Vagina (tissue), 2 donors: ENCODE measurements at regions not wholly inside any gene's neighbourhood (a gene's known extent, or its start where the extent isn't known, plus 50 kb on each side); places are given as distances from the start of the nearest gene placed in this dataset.

Experiments used
- DNase-seq, 2 donors: peaks; one replicate each; pipeline ENCODE4 v3.0.0-alpha.2; 2017; ENCODE audit errors: extremely low spot score in 2 of 2
- H3K27ac ChIP-seq: fragments of 200-600 bp; sonication (generic); one replicate; pipeline ENCODE4 v1.5.1; 2019
- H3K27me3 ChIP-seq: fragments of 200-600 bp; sonication (generic); one replicate; pipeline ENCODE4 v1.5.1; 2019
- H3K36me3 ChIP-seq, 2 donors: fragments of 200-600 bp; sonication (generic); one replicate each; pipeline ENCODE4 v1.5.1; 2017 to 2019
- H3K4me1 ChIP-seq: fragments of 200-600 bp; sonication (generic); one replicate; pipeline ENCODE4 v1.5.1; 2019
- H3K4me3 ChIP-seq, 2 donors: fragments of 200-600 bp; sonication (generic); 1 replicate in 1 of 2; 2 replicates in 1 of 2; pipeline ENCODE4 v1.5.1; 2016 to 2019
- H3K9me3 ChIP-seq: fragments of 200-600 bp; sonication (generic); one replicate; pipeline ENCODE4 v1.5.1; 2019
- CTCF ChIP-seq, 3 experiments: fragments of 450-650 bp in 2 of 3; fragments of 200-600 bp in 1 of 3; sonication (generic) in 1 of 3; IDR thresholded peaks; one replicate each; pipeline ENCODE4 v1.5.1; 2017 to 2019; ENCODE audit warnings: antibody characterized with exemption in 3 of 3, mild to moderate bottlenecking in 2 of 3, moderate library complexity in 2 of 3
- POLR2A ChIP-seq, 2 donors: fragments of 450-650 bp; IDR thresholded peaks; one replicate each; pipeline ENCODE4 v1.6.1; 2017; ENCODE audit warnings: antibody characterized with exemption in 2 of 2, mild to moderate bottlenecking in 2 of 2, moderate library complexity in 2 of 2
- POLR2AphosphoS5 ChIP-seq, 2 donors: sonication (generic); formaldehyde crosslinking; IDR thresholded peaks; one replicate each; pipeline ENCODE4 v1.9.0; 2017; ENCODE audit warnings: antibody characterized with exemption in 2 of 2, mild to moderate bottlenecking in 2 of 2, low read depth in 1 of 2; ENCODE audit not compliant: insufficient read depth in 1 of 2
- intact Hi-C: fragments of 100-400 bp; cut with DNase I; formaldehyde crosslinking; loops from one replicate; pipeline ENCODE4 v1.15.1; 2023

GRCh38 chr6:139591075-139591865 is 216.8 kb upstream of the CITED2 start:
- H3K4me1 ChIP-seq, result peaks cover 21% of the 10 kb centered on the region
- TF ChIP-seq POLR2AphosphoS5 (IDR thresholded peaks at IDR 0.05; ENCODE audit: insufficient read depth in 1 of 2, low read depth in 1 of 2) (no peak), POLR2A (IDR thresholded peaks at IDR 0.05) (no peak), CTCF (IDR thresholded peaks at IDR 0.05) (no peak)

GRCh38 chr6:139590206-139590605 is 215.8 kb upstream of the CITED2 start:
- intact Hi-C loops, result loop anchor here (10.0 kb wide), 1 partner anchor 175 kb away; no protein-coding TSS in a partner anchor
- H3K9me3 ChIP-seq, result no peaks in the 10 kb centered on the region
- no peaks in the 10 kb centered on the region for H3K36me3 ChIP-seq
- H3K27ac ChIP-seq, result no peak overlapping the region
- H3K4me3 ChIP-seq, result no peak overlapping the region
- TF ChIP-seq CTCF (IDR thresholded peaks at IDR 0.05) (no peak), POLR2A (IDR thresholded peaks at IDR 0.05) (no peak), POLR2AphosphoS5 (IDR thresholded peaks at IDR 0.05; ENCODE audit: insufficient read depth in 1 of 2, low read depth in 1 of 2) (no peak)
- no peak for DNase-seq
- H3K27me3 ChIP-seq, result no peaks in the 10 kb centered on the region
- peaks cover 15% of the 10 kb centered on the region for H3K4me1 ChIP-seq

More at GRCh38 chr6:139591075-139591865, 216.8 kb upstream of the CITED2 start:
- intact Hi-C loops, result loop anchor here (10.0 kb wide), 1 partner anchor 174 kb away; no protein-coding TSS in a partner anchor
- no peak for DNase-seq
- H3K4me3 ChIP-seq, result no peak overlapping the region
- no peak overlapping the region for H3K27ac ChIP-seq
- H3K27me3 ChIP-seq, result no peaks in the 10 kb centered on the region
- H3K36me3 ChIP-seq, result no peaks in the 10 kb centered on the region
- no peaks in the 10 kb centered on the region for H3K9me3 ChIP-seq

- Histone ChIP-seq H3K4me3 (no peak overlapping the region), H3K27me3 (no peaks in the 10 kb centered on the region), H3K36me3 (no peaks in the 10 kb centered on the region), H3K4me1 (peaks cover 14% of the 10 kb centered on the region), H3K9me3 (no peaks in the 10 kb centered on the region), H3K27ac (no peak overlapping the region)
- intact Hi-C loops, result no loop called here
- DNase-seq, result no peak
- TF ChIP-seq POLR2A (IDR thresholded peaks at IDR 0.05) (no peak), POLR2AphosphoS5 (IDR thresholded peaks at IDR 0.05; ENCODE audit: insufficient read depth in 1 of 2, low read depth in 1 of 2) (no peak), CTCF (IDR thresholded peaks at IDR 0.05) (no peak)
These were observed 214.5 kb upstream of the CITED2 start for GRCh38 chr6:139588734-139589593.

GRCh38 chr6:139588076-139588639 is 213.7 kb upstream of the CITED2 start:
- Histone ChIP-seq H3K36me3 (no peaks in the 10 kb centered on the region), H3K4me3 (no peak overlapping the region), H3K27me3 (no peaks in the 10 kb centered on the region), H3K4me1 (peaks cover 14% of the 10 kb centered on the region), H3K27ac (no peak overlapping the region), H3K9me3 (no peaks in the 10 kb centered on the region)
- intact Hi-C loops, result no loop called here
- DNase-seq, result no peak
- no peak for TF ChIP-seq CTCF (IDR thresholded peaks at IDR 0.05)
- no peak for TF ChIP-seq POLR2AphosphoS5 (IDR thresholded peaks at IDR 0.05; ENCODE audit: insufficient read depth in 1 of 2, low read depth in 1 of 2)
- no peak for TF ChIP-seq POLR2A (IDR thresholded peaks at IDR 0.05)
